A549 (cell line): ENCODE measurements at regions not wholly inside any gene's neighbourhood (a gene's known extent, or its start where the extent isn't known, plus 50 kb on each side); places are given as distances from the start of the nearest gene placed in this dataset.

ENCODE experiments used
- BHLHE40 ChIP-seq: IDR thresholded peaks from 2 replicates; pipeline ENCODE4 v1.6.1; 2012; ENCODE audit warnings: low read depth, low read length, inconsistent platforms
- CBX2 ChIP-seq: fragments of 200-600 bp; sonication (generic); IDR thresholded peaks from 2 replicates; pipeline ENCODE4 v1.6.1; 2016; ENCODE audit warnings: low read depth, mild to moderate bottlenecking, borderline replicate concordance
- CTCF ChIP-seq: fragments of >200 bp; sonication (Bioruptor Twin); formaldehyde crosslinking; IDR thresholded peaks from 3 replicates; pipeline ENCODE4 v1.5.1; 2016
- ELK1 ChIP-seq: fragments of 150-350 bp; IDR thresholded peaks from 2 replicates; pipeline ENCODE4 v1.6.1; 2014; ENCODE audit warnings: low read depth, mild to moderate bottlenecking, low read length
- EP300 ChIP-seq, 2 experiments: fragments of >200 bp; sonication (Bioruptor Twin); formaldehyde crosslinking; IDR thresholded peaks; 2 replicates in 1 of 2; 3 replicates in 1 of 2; pipeline ENCODE4 v1.6.1; 2016 to 2017
- ESRRA ChIP-seq: fragments of 150-350 bp; IDR thresholded peaks from 2 replicates; pipeline ENCODE4 v1.6.1; 2014; ENCODE audit warnings: mild to moderate bottlenecking, low read length, borderline replicate concordance
- HEYL ChIP-seq: fragments of 250-450 bp; sonication (Bioruptor Pico); IDR thresholded peaks from 2 replicates; pipeline ENCODE4 v1.8.0; 2021; ENCODE audit warnings: mild to moderate bottlenecking, moderate library complexity
- JUNB ChIP-seq: fragments of >200 bp; sonication (Bioruptor Twin); formaldehyde crosslinking; IDR thresholded peaks from 2 replicates; pipeline ENCODE4 v1.6.1; 2016
- MAZ ChIP-seq: fragments of 150-350 bp; IDR thresholded peaks from 2 replicates; pipeline ENCODE4 v1.6.1; 2014; ENCODE audit warnings: antibody characterized with exemption, low read depth, low read length, borderline replicate concordance
- NR3C1 ChIP-seq: fragments of >200 bp; sonication (Bioruptor Twin); formaldehyde crosslinking; IDR thresholded peaks from 3 replicates; pipeline ENCODE4 v1.6.1; 2017
- POLR2A ChIP-seq: IDR thresholded peaks from 2 replicates; pipeline ENCODE4 v1.6.1; 2012; ENCODE audit warnings: mild to moderate bottlenecking, low read length
- RAD21 ChIP-seq, 2 experiments: fragments of >200 bp in 1 of 2; sonication (Bioruptor Twin) in 1 of 2; formaldehyde crosslinking in 1 of 2; IDR thresholded peaks in 1 of 2; conservative IDR thresholded peaks in 1 of 2; 2 replicates in 1 of 2; 3 replicates in 1 of 2; pipeline ENCODE4 v1.6.1; 2012 to 2018; ENCODE audit warnings: inconsistent platforms in 1 of 2
- REST ChIP-seq: fragments of 200-600 bp; sonication (generic); IDR thresholded peaks from 2 replicates; pipeline ENCODE4 v1.6.1; 2016; ENCODE audit warnings: antibody characterized with exemption, mild to moderate bottlenecking, moderate library complexity
- TF ChIP-seq, protein P1 (sequence below): fragments of 450-650 bp; IDR thresholded peaks from 2 replicates; pipeline ENCODE4 v1.6.1; 2014; ENCODE audit warnings: antibody characterized with exemption

DNA sequence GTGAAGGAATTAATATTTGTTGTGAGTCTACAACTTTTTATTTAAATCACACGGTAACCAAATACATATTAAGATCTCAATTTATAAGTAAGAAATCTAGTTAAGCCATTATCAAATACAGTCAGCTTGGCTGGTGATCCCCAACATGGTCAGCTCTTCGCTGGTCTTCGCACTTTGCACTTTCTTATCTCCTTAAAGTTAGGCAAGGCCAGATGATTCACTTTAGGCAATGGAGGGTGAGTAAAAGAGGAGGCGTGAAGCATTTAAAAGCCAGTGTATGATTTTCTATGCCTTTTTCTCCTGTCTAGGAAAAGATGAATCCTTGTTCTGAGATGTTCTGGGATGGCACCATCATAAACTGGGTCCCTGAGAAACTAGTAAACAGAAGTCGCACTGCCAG lies 793.7 kb upstream of the ARGLU1 start:
- TF ChIP-seq ESRRA: no peak
- TF ChIP-seq HEYL (CRISPR knock-in tag): no peak
- no peak for TF ChIP-seq CTCF
- TF ChIP-seq NR3C1: no peak
- TF ChIP-seq REST: no peak
- TF ChIP-seq MAZ: no peak
- TF ChIP-seq JUNB: no peak
- no peak for TF ChIP-seq ELK1
- no peak for TF ChIP-seq RAD21 (conservative IDR thresholded peaks at IDR 0.05 in 1 of 2, IDR thresholded peaks at IDR 0.05 in 1 of 2)
- no peak for TF ChIP-seq EP300 (IDR thresholded peaks at IDR 0.05)
- TF ChIP-seq POLR2A: no peak
- TF ChIP-seq BHLHE40: no peak
- TF ChIP-seq, protein P1, sequence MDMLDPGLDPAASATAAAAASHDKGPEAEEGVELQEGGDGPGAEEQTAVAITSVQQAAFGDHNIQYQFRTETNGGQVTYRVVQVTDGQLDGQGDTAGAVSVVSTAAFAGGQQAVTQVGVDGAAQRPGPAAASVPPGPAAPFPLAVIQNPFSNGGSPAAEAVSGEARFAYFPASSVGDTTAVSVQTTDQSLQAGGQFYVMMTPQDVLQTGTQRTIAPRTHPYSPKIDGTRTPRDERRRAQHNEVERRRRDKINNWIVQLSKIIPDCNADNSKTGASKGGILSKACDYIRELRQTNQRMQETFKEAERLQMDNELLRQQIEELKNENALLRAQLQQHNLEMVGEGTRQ: no peak
- no peak for TF ChIP-seq CBX2
